ENCODE measurements at regions not wholly inside any gene's neighbourhood (a gene's known extent, or its start where the extent isn't known, plus 50 kb on each side); places are given as distances from the start of the nearest gene placed in this dataset.
"Not testable (repeated sequence)": the region's sequence is repeated elsewhere in the genome, so short reads cannot be mapped to it uniquely, and the experiment has no call there.

DNA sequence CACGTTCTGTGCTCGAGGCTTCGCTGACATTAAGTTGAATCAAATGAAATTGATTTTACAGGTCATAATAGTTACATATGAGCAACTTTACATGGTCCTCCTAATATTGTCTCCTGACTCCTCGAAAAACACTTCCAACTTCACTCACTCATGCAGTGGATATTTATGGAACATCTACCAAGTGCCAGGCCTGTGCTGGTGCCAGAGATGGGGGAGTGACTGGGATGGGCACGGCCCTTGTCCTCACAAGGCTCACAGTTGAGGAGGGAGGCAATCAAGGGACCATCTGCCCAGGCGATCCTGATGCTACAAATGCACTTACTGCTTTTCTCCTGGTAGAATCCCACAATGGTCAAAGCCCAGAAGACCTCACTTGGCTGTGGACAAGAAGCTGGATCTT is 426.4 kb downstream of the PREX1 start:
- Histone ChIP-seq H3K79me2 (ENCODE audit: insufficient read depth, low read length) (no peaks in the 10 kb centered on the region), H3K27me3 (ENCODE audit: insufficient read depth, low read length, poor library complexity, severe bottlenecking) (no peaks in the 10 kb centered on the region), H3K36me3 (ENCODE audit: insufficient read depth, low read length) (no peaks in the 10 kb centered on the region), H2AFZ (ENCODE audit: low read length) (no peak overlapping the region), H3K9ac (ENCODE audit: low read depth, low read length, poor library complexity, severe bottlenecking) (no peak overlapping the region), H3K4me3 (ENCODE audit: low read length, poor library complexity, severe bottlenecking) (no peak overlapping the region), H3K9me2 (replicated peaks; ENCODE audit: low read depth, low read length) (no peaks in the 10 kb centered on the region), H3K4me1 (ENCODE audit: insufficient read depth, low read length, poor library complexity, severe bottlenecking) (no peaks in the 10 kb centered on the region), H3K4me2 (ENCODE audit: low read depth, low read length, poor library complexity, severe bottlenecking) (no peak overlapping the region), H3F3A (ENCODE audit: low read depth) (no peaks in the 10 kb centered on the region), H4K20me1 (ENCODE audit: insufficient read depth, low read length, poor library complexity, severe bottlenecking) (no peaks in the 10 kb centered on the region), H3K9me3 (ENCODE audit: insufficient read depth, low read depth, low read length) (no peaks in the 10 kb centered on the region)
- TF ChIP-seq, protein P1, sequence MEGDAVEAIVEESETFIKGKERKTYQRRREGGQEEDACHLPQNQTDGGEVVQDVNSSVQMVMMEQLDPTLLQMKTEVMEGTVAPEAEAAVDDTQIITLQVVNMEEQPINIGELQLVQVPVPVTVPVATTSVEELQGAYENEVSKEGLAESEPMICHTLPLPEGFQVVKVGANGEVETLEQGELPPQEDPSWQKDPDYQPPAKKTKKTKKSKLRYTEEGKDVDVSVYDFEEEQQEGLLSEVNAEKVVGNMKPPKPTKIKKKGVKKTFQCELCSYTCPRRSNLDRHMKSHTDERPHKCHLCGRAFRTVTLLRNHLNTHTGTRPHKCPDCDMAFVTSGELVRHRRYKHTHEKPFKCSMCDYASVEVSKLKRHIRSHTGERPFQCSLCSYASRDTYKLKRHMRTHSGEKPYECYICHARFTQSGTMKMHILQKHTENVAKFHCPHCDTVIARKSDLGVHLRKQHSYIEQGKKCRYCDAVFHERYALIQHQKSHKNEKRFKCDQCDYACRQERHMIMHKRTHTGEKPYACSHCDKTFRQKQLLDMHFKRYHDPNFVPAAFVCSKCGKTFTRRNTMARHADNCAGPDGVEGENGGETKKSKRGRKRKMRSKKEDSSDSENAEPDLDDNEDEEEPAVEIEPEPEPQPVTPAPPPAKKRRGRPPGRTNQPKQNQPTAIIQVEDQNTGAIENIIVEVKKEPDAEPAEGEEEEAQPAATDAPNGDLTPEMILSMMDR (conservative IDR thresholded peaks at IDR 0.05; ENCODE audit: low read length): no peak
- no peak for TF ChIP-seq EZH2phosphoT487 (IDR thresholded peaks at IDR 0.05; ENCODE audit: borderline replicate concordance)

- Histone ChIP-seq H3K79me2 (ENCODE audit: insufficient read depth, low read length) (no peaks in the 10 kb centered on the region), H3K9me2 (replicated peaks; ENCODE audit: low read depth, low read length) (no peaks in the 10 kb centered on the region), H3K4me2 (ENCODE audit: low read depth, low read length, poor library complexity, severe bottlenecking) (no peak overlapping the region), H3F3A (ENCODE audit: low read depth) (no peaks in the 10 kb centered on the region), H3K36me3 (ENCODE audit: insufficient read depth, low read length) (no peaks in the 10 kb centered on the region), H3K27me3 (ENCODE audit: insufficient read depth, low read length, poor library complexity, severe bottlenecking) (no peaks in the 10 kb centered on the region), H2AFZ (ENCODE audit: low read length) (no peak overlapping the region), H3K4me1 (ENCODE audit: insufficient read depth, low read length, poor library complexity, severe bottlenecking) (no peaks in the 10 kb centered on the region), H4K20me1 (ENCODE audit: insufficient read depth, low read length, poor library complexity, severe bottlenecking) (no peaks in the 10 kb centered on the region), H3K9ac (ENCODE audit: low read depth, low read length, poor library complexity, severe bottlenecking) (no peak overlapping the region), H3K4me3 (ENCODE audit: low read length, poor library complexity, severe bottlenecking) (no peak overlapping the region), H3K9me3 (ENCODE audit: insufficient read depth, low read depth, low read length) (no peaks in the 10 kb centered on the region)
- no peak for TF ChIP-seq EZH2phosphoT487 (IDR thresholded peaks at IDR 0.05; ENCODE audit: borderline replicate concordance)
- TF ChIP-seq, protein P1 (conservative IDR thresholded peaks at IDR 0.05; ENCODE audit: low read length): no peak
Measured at GRCh38 chr20:48400009-48400408, 427.8 kb downstream of the PREX1 start.

DNA sequence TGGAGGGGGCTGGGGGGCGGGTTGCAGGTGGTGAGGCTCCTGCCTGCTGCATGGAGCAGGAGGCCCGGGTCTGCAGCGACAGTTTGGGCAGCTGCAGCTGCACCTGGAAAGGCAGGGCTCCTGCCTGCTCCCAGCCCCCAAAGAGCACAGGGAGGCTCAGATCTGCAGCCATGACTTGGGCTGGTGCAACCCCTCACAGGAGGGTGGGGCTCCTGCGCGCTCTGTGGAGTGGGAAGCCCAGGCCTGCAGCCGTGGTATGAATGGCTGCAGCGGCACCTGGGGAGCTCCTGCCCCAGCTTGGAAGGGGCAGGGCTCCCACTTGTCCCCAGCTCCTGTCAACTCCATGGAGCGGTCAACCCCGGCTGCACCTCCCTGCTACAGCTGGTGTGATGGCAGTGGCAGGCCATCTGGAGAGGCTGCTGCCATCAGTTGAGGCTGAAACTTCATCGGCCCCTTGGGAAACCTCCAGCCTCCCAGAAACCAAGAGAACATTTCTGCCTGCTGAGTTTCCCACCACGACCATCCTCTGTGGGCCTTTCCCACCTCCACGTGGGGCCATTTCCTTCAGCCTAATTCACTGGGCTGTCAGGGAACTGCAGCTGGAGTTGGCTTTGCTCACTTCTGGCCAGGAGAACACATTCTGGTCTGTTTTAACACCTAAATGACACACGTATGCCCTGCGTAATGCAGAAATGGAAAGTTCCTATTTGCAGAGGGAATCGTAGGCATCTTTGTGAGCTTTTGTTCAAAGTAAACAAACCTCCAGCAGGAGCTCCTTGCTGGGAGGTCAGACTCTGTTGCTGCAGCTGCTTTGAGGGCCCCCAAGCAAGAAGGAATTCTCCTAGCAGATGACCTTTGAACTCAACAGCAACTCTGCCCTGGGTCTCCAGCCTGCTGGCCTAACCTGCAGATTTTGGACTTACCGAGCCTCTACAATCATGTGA is 429.0 kb downstream of the PREX1 start:
- H3K4me2 ChIP-seq (ENCODE audit: low read depth, low read length, poor library complexity, severe bottlenecking): no peak overlapping the region
- H4K20me1 ChIP-seq (ENCODE audit: insufficient read depth, low read length, poor library complexity, severe bottlenecking): no peaks in the 10 kb centered on the region
- H3K9ac ChIP-seq (ENCODE audit: low read depth, low read length, poor library complexity, severe bottlenecking): no peak overlapping the region
- no peaks in the 10 kb centered on the region for H3K27me3 ChIP-seq (ENCODE audit: insufficient read depth, low read length, poor library complexity, severe bottlenecking)
- no peak for TF ChIP-seq EZH2phosphoT487 (IDR thresholded peaks at IDR 0.05; ENCODE audit: borderline replicate concordance)
- TF ChIP-seq, protein P1 (conservative IDR thresholded peaks at IDR 0.05; ENCODE audit: low read length): no peak
- no peak overlapping the region for H2AFZ ChIP-seq (ENCODE audit: low read length)
- no peaks in the 10 kb centered on the region for H3K4me1 ChIP-seq (ENCODE audit: insufficient read depth, low read length, poor library complexity, severe bottlenecking)
- H3F3A ChIP-seq (ENCODE audit: low read depth): no peaks in the 10 kb centered on the region
- no peaks in the 10 kb centered on the region for H3K9me3 ChIP-seq (ENCODE audit: insufficient read depth, low read depth, low read length)
- H3K4me3 ChIP-seq (ENCODE audit: low read length, poor library complexity, severe bottlenecking): no peak overlapping the region
- no peaks in the 10 kb centered on the region for H3K9me2 ChIP-seq (replicated peaks; ENCODE audit: low read depth, low read length)
- no peaks in the 10 kb centered on the region for H3K79me2 ChIP-seq (ENCODE audit: insufficient read depth, low read length)
- no peaks in the 10 kb centered on the region for H3K36me3 ChIP-seq (ENCODE audit: insufficient read depth, low read length)

DNA sequence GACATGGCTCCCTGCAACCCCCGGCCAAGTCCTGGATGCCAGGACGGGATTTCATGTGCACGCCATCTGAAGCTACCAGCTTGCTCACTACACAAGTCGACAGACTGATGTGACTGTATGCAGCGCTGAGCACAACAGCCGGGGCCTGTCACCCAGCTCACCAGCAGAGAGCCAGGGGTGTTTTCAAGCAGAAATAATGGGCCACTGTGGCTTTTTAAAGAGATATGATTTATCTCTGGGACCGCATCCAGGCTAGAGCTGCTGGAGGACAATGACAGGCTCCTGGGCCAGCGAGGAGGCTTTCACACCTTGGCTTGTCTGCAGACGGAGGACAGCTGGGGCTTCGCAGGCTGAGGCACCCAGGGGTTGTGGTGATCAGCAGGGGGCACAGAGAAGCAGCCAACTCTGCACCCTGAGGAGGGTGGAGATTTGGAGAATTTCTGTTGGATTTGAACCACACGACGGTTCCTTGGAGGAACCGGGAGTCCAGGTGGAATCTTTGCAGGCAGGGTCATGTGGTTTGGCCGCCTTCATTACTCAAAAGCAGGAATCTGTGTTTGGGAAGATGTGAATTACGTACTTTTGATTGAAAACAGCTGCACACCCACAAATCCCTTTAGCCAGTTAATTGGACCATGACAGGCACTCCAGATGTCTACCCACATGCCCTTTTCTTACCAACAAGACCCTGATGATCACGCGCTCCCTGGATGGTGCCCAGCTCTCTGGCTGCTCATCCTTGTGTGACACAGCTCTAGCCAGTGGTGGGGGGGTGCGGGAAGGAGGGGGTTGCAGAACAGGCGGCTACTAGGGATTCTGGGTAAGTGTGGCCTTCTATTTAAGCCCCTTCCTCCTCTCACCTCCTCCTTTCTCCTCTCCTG is 430.6 kb downstream of the PREX1 start:
- H3K9me2 ChIP-seq (replicated peaks; ENCODE audit: low read depth, low read length); H3K27me3 ChIP-seq (ENCODE audit: insufficient read depth, low read length, poor library complexity, severe bottlenecking); H3K9me3 ChIP-seq (ENCODE audit: insufficient read depth, low read depth, low read length); H4K20me1 ChIP-seq (ENCODE audit: insufficient read depth, low read length, poor library complexity, severe bottlenecking); H3F3A ChIP-seq (ENCODE audit: low read depth); H3K4me2 ChIP-seq (ENCODE audit: low read depth, low read length, poor library complexity, severe bottlenecking); H3K9ac ChIP-seq (ENCODE audit: low read depth, low read length, poor library complexity, severe bottlenecking); H3K36me3 ChIP-seq (ENCODE audit: insufficient read depth, low read length); H2AFZ ChIP-seq (ENCODE audit: low read length); H3K79me2 ChIP-seq (ENCODE audit: insufficient read depth, low read length); H3K4me3 ChIP-seq (ENCODE audit: low read length, poor library complexity, severe bottlenecking); H3K4me1 ChIP-seq (ENCODE audit: insufficient read depth, low read length, poor library complexity, severe bottlenecking): not testable (repeated sequence)
